OCI-LY1 (cell line): ENCODE measurements at regions not wholly inside any gene's neighbourhood (a gene's known extent, or its start where the extent isn't known, plus 50 kb on each side); places are given as distances from the start of the nearest gene placed in this dataset.
A peak's percentile ranks its signal among the peaks of the same experiment; 100 is the strongest.

Experiments used
- H2AFZ ChIP-seq: fragments of 200-600 bp; sonication (generic), shearing (Covaris generic); 2 replicates; pipeline ENCODE4 v1.6.0; 2014; ENCODE audit warnings: antibody characterized with exemption, mild to moderate bottlenecking, low read length
- H3F3A ChIP-seq: fragments of 200-600 bp; sonication (generic), shearing (Covaris generic); 2 replicates; pipeline ENCODE4 v1.6.0; 2014; ENCODE audit warnings: mild to moderate bottlenecking, antibody characterized with exemption, low read length, moderate library complexity; ENCODE audit not compliant: insufficient read depth
- H3K27ac ChIP-seq: fragments of 200-600 bp; sonication (generic); 2 replicates; pipeline ENCODE4 v1.5.1; 2014; ENCODE audit warnings: low read length, mixed run types, mild to moderate bottlenecking, low read depth; ENCODE audit not compliant: poor library complexity, severe bottlenecking
- H3K27me3 ChIP-seq: fragments of 200-600 bp; sonication (generic); 2 replicates; pipeline ENCODE4 v1.6.0; 2014; ENCODE audit warnings: antibody characterized with exemption, mild to moderate bottlenecking, low read length, moderate library complexity; ENCODE audit not compliant: insufficient read depth
- H3K36me3 ChIP-seq: fragments of 200-600 bp; sonication (generic); 2 replicates; pipeline ENCODE4 v1.6.1; 2014; ENCODE audit warnings: mild to moderate bottlenecking, antibody characterized with exemption, low read length, moderate library complexity, mixed read lengths; ENCODE audit not compliant: insufficient read depth
- H3K4me1 ChIP-seq: fragments of 200-600 bp; sonication (generic); 2 replicates; pipeline ENCODE4 v1.5.1; 2014; ENCODE audit warnings: mild to moderate bottlenecking, low read length, moderate library complexity; ENCODE audit not compliant: insufficient read depth, severe bottlenecking
- H3K4me2 ChIP-seq: fragments of 200-600 bp; sonication (generic), shearing (Covaris generic); 2 replicates; pipeline ENCODE4 v1.6.1; 2014; ENCODE audit warnings: low read length
- H3K4me3 ChIP-seq: fragments of 200-600 bp; sonication (generic); 2 replicates; pipeline ENCODE4 v1.5.1; 2014; ENCODE audit warnings: low read length, low read depth, mild to moderate bottlenecking, mixed read lengths; ENCODE audit not compliant: poor library complexity, severe bottlenecking
- H3K79me2 ChIP-seq: fragments of 200-600 bp; shearing (Covaris generic); 2 replicates; pipeline ENCODE4 v1.6.1; 2016; ENCODE audit warnings: mixed run types, low read length, mixed read lengths; ENCODE audit not compliant: insufficient read depth
- H3K9ac ChIP-seq: fragments of 200-600 bp; sonication (generic), shearing (Covaris generic); 2 replicates; pipeline ENCODE4 v1.6.1; 2014; ENCODE audit warnings: mild to moderate bottlenecking, low read length, mixed read lengths
- H3K9me2 ChIP-seq: fragments of 200-600 bp; sonication (generic), shearing (Covaris generic); 2 replicates; pipeline ENCODE4 v1.6.1; 2014; ENCODE audit warnings: low read depth, mild to moderate bottlenecking, low read length, mixed read lengths
- H3K9me3 ChIP-seq: fragments of 200-600 bp; shearing (Covaris generic); 2 replicates; pipeline ENCODE4 v1.6.1; 2014; ENCODE audit warnings: low read length, mixed read lengths
- H4K20me1 ChIP-seq: fragments of 200-600 bp; sonication (generic), shearing (Covaris generic); 2 replicates; pipeline ENCODE4 v1.6.0; 2016; ENCODE audit warnings: mild to moderate bottlenecking, low read length; ENCODE audit not compliant: insufficient read depth
- EZH2 ChIP-seq: fragments of 200-600 bp; sonication (generic), shearing (Covaris generic); IDR thresholded peaks from 2 replicates; pipeline ENCODE4 v1.8.0; 2017; ENCODE audit warnings: borderline replicate concordance, mixed run types, mild to moderate bottlenecking, antibody characterized with exemption, low read length, moderate library complexity, mixed read lengths
- TF ChIP-seq, protein P1 (sequence below): fragments of 200-600 bp; sonication (generic), shearing (Covaris generic); IDR thresholded peaks from 2 replicates; pipeline ENCODE4 v1.5.1; 2017; ENCODE audit warnings: mild to moderate bottlenecking, antibody characterized with exemption, low read length, moderate library complexity, mixed read lengths

DNA sequence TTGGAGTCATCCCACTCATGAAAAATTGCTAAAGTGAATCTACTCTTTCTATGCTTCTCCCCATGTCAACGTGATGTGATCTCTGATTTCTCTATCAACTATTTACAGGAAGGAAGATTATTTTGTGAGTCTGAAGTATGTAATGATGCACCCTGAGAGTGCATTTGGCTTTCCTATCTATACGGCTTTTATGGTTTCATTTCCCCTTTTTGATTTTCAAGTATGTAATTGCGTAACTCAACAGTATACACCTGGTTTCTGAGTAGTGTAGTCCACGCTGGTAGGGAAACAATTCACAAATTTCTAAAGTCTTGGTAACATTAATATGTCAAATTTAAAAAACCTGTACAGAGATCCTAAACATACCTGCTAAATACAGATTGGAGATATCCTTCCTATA, 194.7 kb upstream of the SEMA3A start:
- Histone ChIP-seq H3K4me1 (peaks cover 41% of the 10 kb centered on the region), H2AFZ (no peak overlapping the region), H3K36me3 (no peaks in the 10 kb centered on the region), H3K79me2 (no peaks in the 10 kb centered on the region), H3K9me3 (no peaks in the 10 kb centered on the region), H3K9me2 (no peaks in the 10 kb centered on the region), H4K20me1 (no peaks in the 10 kb centered on the region), H3F3A (0 out of 2 replicates have a peak, but pooled peaks cover 3% of the 10 kb centered on the region), H3K4me3 (no peak overlapping the region), H3K27me3 (no peaks in the 10 kb centered on the region), H3K9ac (no peak overlapping the region), H3K4me2 (peak overlapping the region; percentile 20; the same call in 1 of the 2 replicates), H3K27ac (peak overlapping the region; percentile 64)
- TF ChIP-seq, protein P1, sequence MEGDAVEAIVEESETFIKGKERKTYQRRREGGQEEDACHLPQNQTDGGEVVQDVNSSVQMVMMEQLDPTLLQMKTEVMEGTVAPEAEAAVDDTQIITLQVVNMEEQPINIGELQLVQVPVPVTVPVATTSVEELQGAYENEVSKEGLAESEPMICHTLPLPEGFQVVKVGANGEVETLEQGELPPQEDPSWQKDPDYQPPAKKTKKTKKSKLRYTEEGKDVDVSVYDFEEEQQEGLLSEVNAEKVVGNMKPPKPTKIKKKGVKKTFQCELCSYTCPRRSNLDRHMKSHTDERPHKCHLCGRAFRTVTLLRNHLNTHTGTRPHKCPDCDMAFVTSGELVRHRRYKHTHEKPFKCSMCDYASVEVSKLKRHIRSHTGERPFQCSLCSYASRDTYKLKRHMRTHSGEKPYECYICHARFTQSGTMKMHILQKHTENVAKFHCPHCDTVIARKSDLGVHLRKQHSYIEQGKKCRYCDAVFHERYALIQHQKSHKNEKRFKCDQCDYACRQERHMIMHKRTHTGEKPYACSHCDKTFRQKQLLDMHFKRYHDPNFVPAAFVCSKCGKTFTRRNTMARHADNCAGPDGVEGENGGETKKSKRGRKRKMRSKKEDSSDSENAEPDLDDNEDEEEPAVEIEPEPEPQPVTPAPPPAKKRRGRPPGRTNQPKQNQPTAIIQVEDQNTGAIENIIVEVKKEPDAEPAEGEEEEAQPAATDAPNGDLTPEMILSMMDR: no peak
- no peak for TF ChIP-seq EZH2

DNA sequence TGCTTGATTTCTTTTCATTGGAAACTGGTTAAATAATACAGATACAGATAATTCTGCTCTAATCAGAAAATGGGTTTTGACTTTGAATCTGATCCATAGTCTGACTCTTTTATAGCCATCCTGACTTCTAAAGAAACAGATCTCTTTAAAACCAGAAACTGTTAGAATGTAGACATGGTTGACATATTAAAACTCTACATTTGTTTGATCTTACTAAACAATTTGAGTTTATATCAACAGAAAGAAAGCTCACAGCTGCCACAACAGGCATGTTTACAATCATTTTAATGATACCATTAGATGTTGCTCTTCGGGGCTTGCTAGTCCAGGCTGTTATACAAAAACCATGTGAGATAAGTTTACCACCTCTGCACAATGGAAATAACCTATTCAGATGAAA, 193.0 kb upstream of the SEMA3A start:
- peak overlapping the region; percentile 64 for H3K27ac ChIP-seq
- no peaks in the 10 kb centered on the region for H3K9me2 ChIP-seq
- H2AFZ ChIP-seq: peak overlapping the region; percentile 97
- H3K9me3 ChIP-seq: no peaks in the 10 kb centered on the region
- H3K36me3 ChIP-seq: no peaks in the 10 kb centered on the region
- H4K20me1 ChIP-seq: no peaks in the 10 kb centered on the region
- peaks cover 41% of the 10 kb centered on the region for H3K4me1 ChIP-seq
- no peak for TF ChIP-seq EZH2
- TF ChIP-seq, protein P1: no peak
- H3K79me2 ChIP-seq: no peaks in the 10 kb centered on the region
- H3K4me2 ChIP-seq: peak overlapping the region; percentile 7
- H3F3A ChIP-seq: 0 out of 2 replicates have a peak, but pooled peaks cover 3% of the 10 kb centered on the region
- no peaks in the 10 kb centered on the region for H3K27me3 ChIP-seq
- 0 out of 2 replicates have a peak overlapping the region, but pooled peaks have one; percentile 9 for H3K9ac ChIP-seq
- no peak overlapping the region for H3K4me3 ChIP-seq

DNA sequence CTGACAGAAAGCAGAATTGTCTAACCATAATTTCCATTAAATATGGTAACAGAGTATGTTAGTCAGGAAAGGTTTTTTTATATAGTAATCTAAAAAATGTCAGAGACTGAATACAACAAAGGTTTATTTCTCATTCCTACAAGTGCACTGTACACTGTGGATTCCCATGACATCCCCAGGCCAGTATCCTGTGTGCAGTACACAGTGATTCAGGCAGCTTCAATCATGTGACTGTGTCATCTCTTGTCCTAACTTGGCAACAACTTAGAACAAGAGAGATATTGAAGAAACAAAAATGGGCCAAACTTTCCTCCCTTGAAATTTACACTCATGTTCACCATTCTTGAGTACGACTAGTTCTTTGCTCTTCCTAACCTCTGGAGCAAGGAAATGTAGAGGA, 189.8 kb upstream of the SEMA3A start:
- H3K79me2 ChIP-seq: no peaks in the 10 kb centered on the region
- H3K4me1 ChIP-seq: peaks cover 24% of the 10 kb centered on the region
- H3K36me3 ChIP-seq: no peaks in the 10 kb centered on the region
- peak overlapping the region; percentile 13 for H3K27ac ChIP-seq
- H3K9me2 ChIP-seq: no peaks in the 10 kb centered on the region
- H2AFZ ChIP-seq: no peak overlapping the region
- H3K9ac ChIP-seq: no peak overlapping the region
- no peaks in the 10 kb centered on the region for H4K20me1 ChIP-seq
- no peak overlapping the region for H3K4me3 ChIP-seq
- TF ChIP-seq EZH2: no peak
- TF ChIP-seq, protein P1: no peak
- no peaks in the 10 kb centered on the region for H3K9me3 ChIP-seq
- H3K4me2 ChIP-seq: no peak overlapping the region
- peaks cover 7% of the 10 kb centered on the region; the same call in 1 of the 2 replicates for H3F3A ChIP-seq
- no peaks in the 10 kb centered on the region for H3K27me3 ChIP-seq
